ENCODE measurements at regions not wholly inside any gene's neighbourhood (a gene's known extent, or its start where the extent isn't known, plus 50 kb on each side); places are given as distances from the start of the nearest gene placed in this dataset.

- CTCF ChIA-PET: interaction anchor here (0.6 kb wide), 1 partner anchor 587 kb away, joined by 4 read pairs; no protein-coding TSS in a partner anchor
- DNase-seq (ENCODE audit: extremely low spot score): no peak
- POLR2A ChIA-PET: no interaction called here
- TF ChIP-seq, protein P1, sequence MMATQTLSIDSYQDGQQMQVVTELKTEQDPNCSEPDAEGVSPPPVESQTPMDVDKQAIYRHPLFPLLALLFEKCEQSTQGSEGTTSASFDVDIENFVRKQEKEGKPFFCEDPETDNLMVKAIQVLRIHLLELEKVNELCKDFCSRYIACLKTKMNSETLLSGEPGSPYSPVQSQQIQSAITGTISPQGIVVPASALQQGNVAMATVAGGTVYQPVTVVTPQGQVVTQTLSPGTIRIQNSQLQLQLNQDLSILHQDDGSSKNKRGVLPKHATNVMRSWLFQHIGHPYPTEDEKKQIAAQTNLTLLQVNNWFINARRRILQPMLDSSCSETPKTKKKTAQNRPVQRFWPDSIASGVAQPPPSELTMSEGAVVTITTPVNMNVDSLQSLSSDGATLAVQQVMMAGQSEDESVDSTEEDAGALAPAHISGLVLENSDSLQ (IDR thresholded peaks at IDR 0.05): no peak
- TF ChIP-seq NFRKB (IDR thresholded peaks at IDR 0.05): no peak
- TF ChIP-seq ARNT (IDR thresholded peaks at IDR 0.05): no peak
- no peak for TF ChIP-seq TARDBP (IDR thresholded peaks at IDR 0.05)
- TF ChIP-seq CTBP1 (IDR thresholded peaks at IDR 0.05; ENCODE audit: borderline replicate concordance): no peak
- TF ChIP-seq ELF4 (IDR thresholded peaks at IDR 0.05): no peak
- TF ChIP-seq SP1 (IDR thresholded peaks at IDR 0.05): no peak
- no peak for TF ChIP-seq L3MBTL2 (conservative IDR thresholded peaks at IDR 0.05)
- TF ChIP-seq FOXK2 (IDR thresholded peaks at IDR 0.05): no peak
- TF ChIP-seq FOXA1 (IDR thresholded peaks at IDR 0.05): no peak
- TF ChIP-seq LEF1 (IDR thresholded peaks at IDR 0.05; ENCODE audit: borderline replicate concordance): no peak
- TF ChIP-seq SUZ12 (IDR thresholded peaks at IDR 0.05): no peak
- TF ChIP-seq BHLHE40 (IDR thresholded peaks at IDR 0.05; ENCODE audit: borderline replicate concordance): no peak
- TF ChIP-seq HDGF (IDR thresholded peaks at IDR 0.05; ENCODE audit: borderline replicate concordance): no peak
Measured at GRCh38 chr11:112732031-112732430, 229.2 kb upstream of the NCAM1 start.

DNA sequence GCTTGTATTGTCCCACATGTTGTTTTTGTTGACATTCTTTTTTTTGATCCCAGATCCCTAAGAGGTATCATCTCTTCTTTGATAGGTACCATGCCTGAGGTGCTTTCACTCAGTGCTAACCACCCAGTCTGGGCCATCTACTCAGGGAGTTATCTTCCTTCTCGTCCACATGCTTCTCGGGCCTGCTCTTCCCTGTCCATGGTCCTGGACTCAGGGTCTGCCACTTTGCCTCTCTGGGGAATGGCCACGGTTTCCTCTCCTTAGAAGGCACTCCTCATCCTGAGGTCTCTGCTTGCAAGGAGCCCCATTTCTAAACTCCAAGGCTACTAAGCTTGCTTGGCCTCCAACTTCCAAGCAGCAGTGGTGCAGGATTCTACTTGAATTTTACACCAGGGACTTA lies 227.0 kb upstream of the NCAM1 start:
- TF ChIP-seq TARDBP (IDR thresholded peaks at IDR 0.05) (no peak), SUZ12 (IDR thresholded peaks at IDR 0.05) (no peak), FOXK2 (IDR thresholded peaks at IDR 0.05) (no peak), LEF1 (IDR thresholded peaks at IDR 0.05; ENCODE audit: borderline replicate concordance) (no peak), BHLHE40 (IDR thresholded peaks at IDR 0.05; ENCODE audit: borderline replicate concordance) (no peak), CTBP1 (IDR thresholded peaks at IDR 0.05; ENCODE audit: borderline replicate concordance) (no peak), SP1 (IDR thresholded peaks at IDR 0.05) (no peak), ARNT (IDR thresholded peaks at IDR 0.05) (no peak), NFRKB (IDR thresholded peaks at IDR 0.05) (no peak), ELF4 (IDR thresholded peaks at IDR 0.05) (no peak), HDGF (IDR thresholded peaks at IDR 0.05; ENCODE audit: borderline replicate concordance) (no peak), FOXA1 (IDR thresholded peaks at IDR 0.05) (no peak), FOXM1 (IDR thresholded peaks at IDR 0.05; ENCODE audit: borderline replicate concordance) (no peak)
- ChIA-PET POLR2A (no interaction called here), CTCF (no interaction called here)
- DNase-seq (ENCODE audit: extremely low spot score): peak; percentile 37

DNA sequence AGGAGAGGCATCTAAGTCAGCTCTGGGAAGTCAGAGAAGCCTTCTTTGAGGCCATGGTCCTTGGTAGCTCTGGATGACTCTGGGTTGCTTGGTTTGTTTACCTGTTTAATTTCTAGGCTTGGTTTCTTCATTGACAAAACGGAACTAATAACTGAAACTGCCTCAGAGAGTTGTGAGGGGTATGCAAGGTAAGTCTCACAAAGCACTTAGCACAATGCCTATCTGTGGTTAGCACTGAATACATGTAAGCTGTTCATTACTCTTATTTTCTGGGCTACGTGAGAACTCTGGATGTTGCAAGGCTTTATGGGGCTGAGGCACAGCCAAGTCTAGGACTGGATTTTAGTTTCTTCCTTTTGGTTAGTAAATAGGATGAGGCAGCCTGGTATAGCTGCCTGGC lies 225.8 kb upstream of the NCAM1 start:
- TF ChIP-seq LEF1 (IDR thresholded peaks at IDR 0.05; ENCODE audit: borderline replicate concordance) (no peak), NFRKB (IDR thresholded peaks at IDR 0.05) (no peak), L3MBTL2 (conservative IDR thresholded peaks at IDR 0.05) (no peak), FOXK2 (IDR thresholded peaks at IDR 0.05) (no peak), FOXM1 (IDR thresholded peaks at IDR 0.05; ENCODE audit: borderline replicate concordance) (no peak), ARNT (IDR thresholded peaks at IDR 0.05) (no peak), ELF4 (IDR thresholded peaks at IDR 0.05) (no peak), ZNF384 (IDR thresholded peaks at IDR 0.05) (no peak), SUZ12 (IDR thresholded peaks at IDR 0.05) (no peak)
- TF ChIP-seq, protein P1 (IDR thresholded peaks at IDR 0.05): no peak
- POLR2A ChIA-PET: no interaction called here
- CTCF ChIA-PET: no interaction called here
- no peak for DNase-seq (ENCODE audit: extremely low spot score)

DNA sequence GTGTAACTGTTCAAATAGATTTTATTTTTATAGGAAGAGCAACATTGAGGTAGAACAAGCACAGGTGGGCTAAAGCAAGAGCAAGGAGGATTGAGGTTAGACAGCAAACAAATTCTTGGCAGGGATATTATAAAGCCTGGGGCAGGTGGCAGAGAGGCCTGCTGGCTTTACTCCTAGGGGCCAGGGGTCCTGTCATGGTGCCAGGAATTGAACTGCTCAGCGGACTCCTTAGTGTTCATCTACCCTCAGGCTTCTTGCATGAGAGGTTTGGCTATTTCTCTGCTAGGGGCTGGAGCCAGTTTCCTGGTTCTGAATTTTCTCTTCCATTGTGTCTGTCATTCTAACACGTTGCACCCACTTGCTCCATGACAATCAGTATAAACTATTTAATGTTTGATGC lies 217.2 kb upstream of the NCAM1 start:
- DNase-seq (ENCODE audit: extremely low spot score): no peak
- ChIA-PET POLR2A (no interaction called here), CTCF (no interaction called here)
- TF ChIP-seq, protein P1 (IDR thresholded peaks at IDR 0.05): no peak
- TF ChIP-seq ELF4 (IDR thresholded peaks at IDR 0.05): no peak
- no peak for TF ChIP-seq FOXM1 (IDR thresholded peaks at IDR 0.05; ENCODE audit: borderline replicate concordance)
- no peak for TF ChIP-seq ZNF384 (IDR thresholded peaks at IDR 0.05)
- TF ChIP-seq FOXK2 (IDR thresholded peaks at IDR 0.05): no peak
- no peak for TF ChIP-seq L3MBTL2 (conservative IDR thresholded peaks at IDR 0.05)

DNA sequence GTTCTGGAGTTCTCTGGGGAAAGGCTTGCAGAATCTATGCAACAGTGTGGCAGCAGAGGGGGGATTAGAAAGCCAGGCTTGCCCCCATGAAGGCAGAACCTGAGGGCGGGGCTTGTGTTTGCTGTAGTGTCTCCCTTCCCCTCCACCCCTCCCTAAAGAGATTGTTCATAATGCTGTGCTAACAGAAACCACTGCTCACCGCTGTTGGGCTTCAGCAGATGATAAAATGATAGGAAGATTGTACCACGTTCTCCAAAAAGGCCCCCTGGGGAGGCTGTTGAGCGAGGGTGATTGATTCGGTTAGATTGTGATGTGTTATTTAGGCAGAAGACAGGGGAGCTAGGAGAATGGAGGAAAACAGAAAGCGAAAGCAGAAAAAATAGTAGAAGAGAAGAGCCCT lies 215.2 kb upstream of the NCAM1 start:
- TF ChIP-seq NFRKB (IDR thresholded peaks at IDR 0.05) (no peak), L3MBTL2 (conservative IDR thresholded peaks at IDR 0.05) (no peak), ELF4 (IDR thresholded peaks at IDR 0.05) (no peak), ZNF384 (IDR thresholded peaks at IDR 0.05) (no peak), SUZ12 (IDR thresholded peaks at IDR 0.05) (no peak), SP1 (IDR thresholded peaks at IDR 0.05) (no peak), HDGF (IDR thresholded peaks at IDR 0.05; ENCODE audit: borderline replicate concordance) (no peak), FOXK2 (IDR thresholded peaks at IDR 0.05) (no peak), TARDBP (IDR thresholded peaks at IDR 0.05) (no peak), FOXM1 (IDR thresholded peaks at IDR 0.05; ENCODE audit: borderline replicate concordance) (no peak), LEF1 (IDR thresholded peaks at IDR 0.05; ENCODE audit: borderline replicate concordance) (no peak), FOXA1 (IDR thresholded peaks at IDR 0.05) (no peak), BHLHE40 (IDR thresholded peaks at IDR 0.05; ENCODE audit: borderline replicate concordance) (no peak), CTBP1 (IDR thresholded peaks at IDR 0.05; ENCODE audit: borderline replicate concordance) (no peak), ARNT (IDR thresholded peaks at IDR 0.05) (no peak)
- TF ChIP-seq, protein P1 (IDR thresholded peaks at IDR 0.05): no peak
- POLR2A ChIA-PET: no interaction called here
- CTCF ChIA-PET: no interaction called here
- no peak for DNase-seq (ENCODE audit: extremely low spot score)

DNA sequence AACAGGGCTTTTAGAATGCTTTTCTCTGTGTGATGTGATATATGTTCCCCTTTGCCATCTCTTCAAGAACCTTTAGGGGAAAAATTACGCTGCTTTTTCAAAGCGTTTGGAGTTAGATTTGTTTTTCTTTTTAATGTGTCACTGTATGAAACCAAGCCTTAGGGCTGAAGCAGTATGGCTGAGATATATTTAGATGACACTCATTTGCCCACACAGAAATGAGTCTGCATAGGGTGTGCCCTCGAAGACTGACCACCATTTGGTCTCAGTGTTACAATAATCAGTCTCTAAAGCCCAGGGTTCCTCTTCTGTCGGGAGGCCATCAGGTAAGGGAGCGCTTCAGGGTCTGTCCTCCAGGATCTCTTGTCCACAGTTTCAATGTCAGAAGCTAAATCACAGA lies 213.0 kb upstream of the NCAM1 start:
- ChIA-PET POLR2A (no interaction called here), CTCF (interaction anchor here (0.6 kb wide), 1 partner anchor 1527 kb away, joined by 3 read pairs; no protein-coding TSS in a partner anchor)
- DNase-seq (ENCODE audit: extremely low spot score): no peak
- TF ChIP-seq CTBP1 (IDR thresholded peaks at IDR 0.05; ENCODE audit: borderline replicate concordance): no peak
- TF ChIP-seq SP1 (IDR thresholded peaks at IDR 0.05): no peak
- no peak for TF ChIP-seq ELF4 (IDR thresholded peaks at IDR 0.05)
- no peak for TF ChIP-seq FOXM1 (IDR thresholded peaks at IDR 0.05; ENCODE audit: borderline replicate concordance)
- no peak for TF ChIP-seq FOXK2 (IDR thresholded peaks at IDR 0.05)
- TF ChIP-seq TARDBP (IDR thresholded peaks at IDR 0.05): no peak
- no peak for TF ChIP-seq HDGF (IDR thresholded peaks at IDR 0.05; ENCODE audit: borderline replicate concordance)
- no peak for TF ChIP-seq ZNF384 (IDR thresholded peaks at IDR 0.05)
- TF ChIP-seq NFRKB (IDR thresholded peaks at IDR 0.05): no peak
- TF ChIP-seq LEF1 (IDR thresholded peaks at IDR 0.05; ENCODE audit: borderline replicate concordance): no peak
